SW480 (cell line): ENCODE measurements at regions not wholly inside any gene's neighbourhood (a gene's known extent, or its start where the extent isn't known, plus 50 kb on each side); places are given as distances from the start of the nearest gene placed in this dataset.
"Not testable (repeated sequence)": the region's sequence is repeated elsewhere in the genome, so short reads cannot be mapped to it uniquely, and the experiment has no call there.

Experiments used
- DNase-seq: peaks from one replicate; pipeline ENCODE4 v3.0.0-alpha.2; 2016; ENCODE audit warnings: low spot score

DNA sequence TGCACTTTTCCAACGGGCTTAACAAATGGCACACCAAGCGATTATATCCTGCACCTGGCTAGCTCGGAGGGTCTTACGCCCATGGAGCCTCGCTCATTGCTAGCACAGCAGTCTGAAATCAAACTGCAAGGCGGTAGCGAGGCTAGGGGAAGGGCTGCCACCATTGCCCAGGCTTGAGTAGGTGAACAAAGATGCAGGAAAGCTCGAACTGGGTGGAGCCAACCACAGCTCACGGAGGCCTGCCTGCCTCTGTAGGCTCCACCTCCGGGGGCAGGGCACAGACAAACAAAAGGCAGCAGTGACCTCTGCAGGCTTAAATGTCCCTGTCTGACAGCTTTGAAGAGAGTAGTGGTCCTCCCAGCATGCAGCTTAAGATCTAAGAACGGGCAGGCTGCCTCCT is 365.4 kb downstream of the MMUT start:
- not testable (repeated sequence) for DNase-seq

DNA sequence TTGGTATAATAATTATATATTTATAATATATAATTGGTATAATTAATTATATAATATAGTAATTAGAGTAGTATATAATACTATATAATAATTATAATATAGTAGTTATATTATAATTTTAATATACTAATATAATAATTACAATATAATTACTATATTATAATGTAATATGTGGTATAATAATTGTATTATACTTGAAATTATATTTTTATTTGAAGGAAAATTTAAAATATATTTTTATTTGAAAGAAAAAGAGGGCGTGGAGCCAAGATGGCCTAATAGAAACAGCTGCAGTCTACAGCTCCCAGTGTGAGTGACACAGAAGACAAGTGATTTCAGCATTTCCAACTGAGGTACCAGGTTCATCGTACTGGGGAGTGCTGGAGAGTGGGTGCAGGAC is 365.9 kb downstream of the MMUT start:
- DNase-seq, result no peak

DNA sequence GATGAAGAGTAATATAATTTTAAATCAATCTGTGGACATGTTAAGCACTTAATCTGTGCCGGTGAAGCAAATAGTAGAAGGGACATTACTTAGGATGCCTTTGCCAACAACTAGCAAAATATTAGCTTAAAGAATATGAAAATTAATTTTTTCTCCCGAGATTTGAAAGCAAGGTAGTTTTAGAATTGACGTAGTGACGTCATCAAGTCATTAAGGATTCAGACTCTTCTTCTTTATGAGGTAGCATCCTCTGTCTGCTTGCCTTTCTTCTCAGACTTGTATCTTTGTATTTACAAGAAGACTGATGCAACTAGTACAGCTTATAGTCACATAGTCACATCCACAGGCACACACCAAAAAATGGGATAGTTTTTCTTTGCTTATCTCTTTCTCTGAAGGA is 374.4 kb downstream of the MMUT start:
- no peak for DNase-seq

DNA sequence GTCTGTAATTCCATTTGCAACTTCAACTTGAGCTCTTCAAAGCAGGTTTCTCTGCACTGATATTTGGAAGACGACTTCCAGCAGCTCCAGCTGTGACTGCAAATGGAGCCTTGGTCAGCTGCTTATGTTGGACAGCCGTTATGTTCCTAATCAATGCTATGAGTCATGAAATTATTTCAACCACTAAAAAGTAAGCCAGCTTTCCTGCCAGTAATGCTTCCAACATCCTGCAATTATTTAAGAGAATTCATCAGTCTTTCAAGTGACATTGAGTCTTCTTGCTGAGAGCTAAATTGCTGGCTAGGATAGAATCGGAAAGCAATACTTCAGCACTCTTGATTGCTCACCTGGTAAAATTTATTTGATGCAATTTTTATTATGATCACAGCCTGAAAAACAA is 375.7 kb downstream of the MMUT start:
- DNase-seq, result no peak

DNA sequence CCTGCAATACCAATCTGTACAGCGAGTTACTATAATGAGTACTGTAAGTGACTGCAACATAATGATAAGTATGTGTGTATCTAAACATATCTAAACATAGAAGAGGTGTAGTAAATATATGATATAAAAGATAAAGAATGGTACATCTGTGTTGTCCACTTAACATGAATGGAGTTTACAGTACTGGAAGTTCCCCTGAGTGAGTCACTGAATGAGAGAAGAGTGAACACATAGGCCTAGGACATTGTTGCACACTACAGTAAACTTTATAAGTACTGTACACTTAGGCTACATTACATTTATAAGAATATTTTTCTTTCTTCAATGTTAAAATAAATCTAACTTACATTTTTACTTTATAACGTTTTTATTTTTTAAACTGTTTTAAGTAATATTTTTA is 380.4 kb downstream of the MMUT start:
- DNase-seq, result no peak

DNA sequence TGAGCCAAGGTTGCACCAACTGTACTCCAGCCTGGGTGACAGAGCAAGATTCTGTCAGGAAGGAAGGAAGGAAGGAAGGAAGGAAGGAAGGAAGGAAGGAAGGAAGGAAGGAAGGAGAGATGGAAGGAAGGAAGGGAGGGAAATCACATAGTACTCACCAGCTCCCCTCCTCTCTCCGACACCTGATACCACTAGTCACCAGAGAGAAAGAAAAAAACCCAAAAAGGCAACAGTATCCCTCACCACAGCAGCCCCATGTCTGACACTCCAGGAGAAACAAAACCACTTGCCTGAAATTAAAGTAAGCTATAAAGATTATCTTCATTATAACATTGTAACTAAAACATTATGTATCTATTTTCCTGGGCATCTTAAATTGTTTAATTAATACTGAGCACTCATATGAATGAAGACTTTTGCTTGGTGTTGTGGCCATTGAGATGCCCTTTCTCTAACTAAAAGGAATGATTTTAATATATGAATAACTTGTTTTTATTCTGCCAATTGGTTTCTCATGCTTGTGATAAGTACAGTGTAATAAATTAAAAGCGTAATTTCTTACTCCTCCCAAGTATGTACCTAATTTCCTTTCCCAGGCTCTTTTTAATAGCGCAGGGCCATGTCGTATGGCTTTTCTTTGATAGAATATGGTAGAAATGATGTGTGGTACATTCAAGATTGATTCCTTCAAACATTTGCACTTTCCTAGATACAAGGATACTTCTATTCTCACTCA is 390.0 kb downstream of the MMUT start:
- DNase-seq, result no peak

DNA sequence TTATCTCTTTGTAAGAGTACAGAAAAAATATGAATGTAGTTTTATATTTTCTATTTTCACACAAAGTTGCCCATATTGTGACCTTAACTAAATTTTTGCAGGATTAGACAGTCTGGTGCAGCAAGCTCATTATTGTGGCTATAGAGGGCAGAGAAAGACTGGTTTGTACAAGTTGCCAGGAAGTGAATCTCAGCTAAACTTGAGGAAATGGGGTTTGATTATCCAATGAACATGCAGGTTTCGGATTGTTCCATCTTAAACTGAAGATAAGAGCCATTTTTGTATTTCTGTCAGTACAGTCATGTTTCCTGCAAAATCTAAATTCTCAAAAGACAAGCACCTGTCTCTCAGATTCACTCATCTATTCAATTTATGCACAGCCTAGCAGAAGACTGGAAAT is 390.9 kb downstream of the MMUT start:
- DNase-seq, result no peak

DNA sequence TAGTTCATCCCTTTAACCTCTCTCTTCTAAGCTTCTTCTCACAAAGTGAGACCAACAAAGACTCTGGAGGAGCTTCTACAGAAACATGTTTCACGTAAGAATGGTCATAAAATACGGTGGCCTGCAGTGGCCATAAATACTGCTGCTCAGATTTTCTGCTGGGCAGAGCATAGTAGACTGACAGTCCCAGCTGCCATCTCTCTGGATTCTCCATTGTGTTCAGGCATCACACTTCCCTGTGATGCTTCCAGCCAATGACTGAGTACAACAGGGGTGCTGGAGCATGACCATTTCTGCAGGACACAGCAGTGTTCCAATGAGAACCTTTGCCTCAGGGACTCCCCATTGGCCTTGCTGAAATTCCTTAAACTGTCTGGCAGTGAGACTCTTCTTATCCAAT is 392.6 kb downstream of the MMUT start:
- DNase-seq, result no peak

DNA sequence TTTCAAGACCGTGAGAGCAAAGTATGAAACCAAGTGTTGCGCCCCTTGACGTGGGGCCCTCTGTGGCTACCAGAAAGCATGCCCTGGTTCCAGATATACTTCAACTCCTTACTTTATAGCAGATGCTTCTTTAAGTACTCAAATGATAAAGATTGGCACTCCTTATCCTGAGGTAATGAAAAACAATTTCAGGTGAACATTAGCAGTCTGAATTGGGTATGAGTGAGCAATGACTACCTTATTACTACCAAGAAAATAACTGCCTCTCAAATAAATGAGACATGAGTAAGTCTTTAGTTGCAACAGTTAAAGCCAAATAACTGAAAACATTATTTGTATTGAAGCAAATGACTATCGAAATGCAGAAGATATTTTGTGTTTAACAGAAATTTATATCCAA is 408.7 kb downstream of the MMUT start:
- DNase-seq, result no peak

DNA sequence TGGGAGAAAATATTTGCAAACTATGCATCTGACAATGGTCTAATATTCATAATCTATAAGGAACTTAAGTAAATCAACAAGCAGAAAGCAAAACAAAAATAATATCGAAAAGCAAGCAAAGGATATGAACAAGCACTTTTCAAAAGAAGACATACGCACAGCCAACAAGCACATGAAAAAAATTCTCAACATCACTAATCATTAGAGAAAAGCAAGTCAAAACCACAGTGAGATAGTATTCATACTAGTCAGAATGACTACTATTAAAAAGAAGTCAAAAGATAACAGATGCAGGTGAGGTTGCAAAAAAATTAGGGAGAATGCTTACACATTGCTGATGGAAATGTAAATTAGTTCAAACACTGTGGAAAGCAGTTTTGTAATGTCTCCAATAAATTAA is 410.2 kb downstream of the MMUT start:
- DNase-seq, result no peak

DNA sequence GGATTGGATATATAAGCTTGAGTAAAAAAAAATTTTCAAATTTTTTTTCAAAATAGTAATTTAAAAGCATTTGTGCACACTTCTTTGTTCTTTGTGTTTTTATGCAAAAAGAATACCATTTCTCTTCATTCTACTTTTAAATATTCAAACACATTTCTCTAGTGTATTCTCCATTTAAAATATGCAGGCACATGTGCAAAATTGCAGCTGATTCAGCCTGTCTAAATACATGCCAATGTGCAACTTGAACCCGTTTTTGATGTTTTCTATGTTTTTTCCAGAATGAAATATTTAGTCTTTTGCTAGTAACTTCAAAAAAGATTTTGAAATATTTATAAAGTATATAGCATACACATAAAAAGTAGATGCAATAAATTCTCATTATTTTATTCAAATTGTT is 411.8 kb downstream of the MMUT start:
- no peak for DNase-seq

DNA sequence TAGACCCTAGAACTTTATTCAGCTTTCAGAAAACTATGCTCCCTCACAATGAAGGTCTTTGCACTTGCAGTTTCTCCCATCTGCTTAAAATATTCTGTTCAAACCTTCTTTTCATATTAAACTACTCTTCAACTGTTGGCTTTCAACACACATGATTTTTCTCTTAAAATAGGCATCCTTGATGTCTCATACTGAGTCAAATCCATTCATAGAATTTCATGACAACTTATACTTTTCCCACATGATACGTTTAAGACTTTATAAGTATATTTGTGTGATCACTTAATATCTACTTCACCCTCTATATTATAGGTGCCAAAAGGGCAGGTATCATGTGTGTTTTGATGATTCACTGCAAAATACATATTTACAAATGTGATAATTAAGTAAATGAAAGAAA is 412.5 kb downstream of the MMUT start:
- DNase-seq, result no peak

DNA sequence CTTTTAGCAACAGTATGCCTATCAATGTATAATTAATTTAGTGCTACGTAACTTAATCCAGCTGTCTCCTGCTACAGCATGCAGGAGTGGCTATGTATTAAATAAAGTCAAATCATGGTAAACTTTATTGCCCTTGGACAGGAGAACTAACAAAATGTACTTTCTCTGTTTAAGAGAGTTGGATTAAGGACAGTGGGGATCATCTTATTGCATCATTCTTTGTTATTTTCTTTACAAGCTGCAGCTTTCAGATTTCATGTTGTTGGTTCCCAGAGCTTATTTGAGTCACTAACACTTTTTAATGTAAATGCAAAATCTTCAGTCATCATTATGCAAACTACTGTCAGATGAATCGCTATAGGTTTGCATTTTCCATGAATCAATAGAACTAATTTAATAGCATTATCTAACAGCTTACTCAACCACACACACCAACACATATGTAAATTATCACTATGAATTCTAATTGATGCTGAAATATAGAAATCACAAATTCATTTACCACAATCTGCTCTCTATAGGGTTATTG is 424.7 kb downstream of the MMUT start:
- DNase-seq, result no peak

DNA sequence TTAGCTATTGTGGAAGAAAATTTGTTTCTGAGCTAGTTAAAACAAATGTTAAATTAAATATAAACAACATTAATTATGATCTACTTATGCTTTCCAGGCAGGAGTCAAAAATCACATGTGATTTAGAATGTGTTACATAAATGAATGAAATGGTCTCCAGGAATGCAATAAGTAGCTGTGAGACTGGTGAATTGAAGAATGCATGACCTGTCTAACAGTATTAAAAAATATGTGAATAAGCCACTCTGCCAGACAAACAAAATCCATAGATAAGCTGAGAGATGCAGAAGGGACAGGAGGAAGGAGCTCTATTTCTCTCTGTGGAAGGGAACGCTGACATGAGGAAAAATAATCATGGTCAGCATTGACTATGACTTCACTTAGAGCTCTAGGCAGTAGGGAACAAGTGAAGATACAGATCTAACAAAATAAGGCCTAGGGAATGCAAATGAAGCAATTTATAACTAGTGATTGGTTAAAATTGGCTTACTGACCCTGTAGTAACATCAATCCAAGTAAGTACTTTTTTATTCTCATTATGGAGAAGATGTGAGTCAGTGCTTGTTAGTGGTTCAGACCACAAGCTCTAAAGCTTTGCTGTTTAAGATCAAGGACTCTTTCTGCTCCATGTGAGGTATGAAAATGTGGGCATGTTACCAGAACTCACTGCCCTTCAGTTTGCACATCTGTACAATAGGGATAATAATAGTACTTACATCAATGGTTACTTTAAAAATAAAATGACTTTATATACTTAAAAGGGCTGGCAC is 432.6 kb downstream of the MMUT start:
- DNase-seq, result peak; percentile 1

DNA sequence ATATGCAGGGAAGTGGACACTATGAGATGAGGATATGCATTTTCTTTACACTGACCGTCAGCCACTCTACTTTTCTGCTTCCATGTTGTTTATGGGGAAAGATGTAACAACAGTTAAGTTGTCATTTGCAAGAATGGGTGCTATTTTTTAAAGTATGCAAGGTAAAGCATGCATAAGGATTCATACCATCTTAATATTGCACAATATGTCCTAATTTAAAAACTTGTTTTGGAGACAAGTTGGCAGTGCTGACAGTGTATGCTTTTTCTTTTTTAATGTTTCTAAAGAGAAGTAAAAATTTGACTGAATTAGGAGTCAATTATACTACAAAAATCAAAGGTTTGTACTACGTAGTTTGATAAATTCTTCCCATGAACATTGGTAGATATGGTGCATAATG is 435.4 kb downstream of the MMUT start:
- DNase-seq, result no peak

DNA sequence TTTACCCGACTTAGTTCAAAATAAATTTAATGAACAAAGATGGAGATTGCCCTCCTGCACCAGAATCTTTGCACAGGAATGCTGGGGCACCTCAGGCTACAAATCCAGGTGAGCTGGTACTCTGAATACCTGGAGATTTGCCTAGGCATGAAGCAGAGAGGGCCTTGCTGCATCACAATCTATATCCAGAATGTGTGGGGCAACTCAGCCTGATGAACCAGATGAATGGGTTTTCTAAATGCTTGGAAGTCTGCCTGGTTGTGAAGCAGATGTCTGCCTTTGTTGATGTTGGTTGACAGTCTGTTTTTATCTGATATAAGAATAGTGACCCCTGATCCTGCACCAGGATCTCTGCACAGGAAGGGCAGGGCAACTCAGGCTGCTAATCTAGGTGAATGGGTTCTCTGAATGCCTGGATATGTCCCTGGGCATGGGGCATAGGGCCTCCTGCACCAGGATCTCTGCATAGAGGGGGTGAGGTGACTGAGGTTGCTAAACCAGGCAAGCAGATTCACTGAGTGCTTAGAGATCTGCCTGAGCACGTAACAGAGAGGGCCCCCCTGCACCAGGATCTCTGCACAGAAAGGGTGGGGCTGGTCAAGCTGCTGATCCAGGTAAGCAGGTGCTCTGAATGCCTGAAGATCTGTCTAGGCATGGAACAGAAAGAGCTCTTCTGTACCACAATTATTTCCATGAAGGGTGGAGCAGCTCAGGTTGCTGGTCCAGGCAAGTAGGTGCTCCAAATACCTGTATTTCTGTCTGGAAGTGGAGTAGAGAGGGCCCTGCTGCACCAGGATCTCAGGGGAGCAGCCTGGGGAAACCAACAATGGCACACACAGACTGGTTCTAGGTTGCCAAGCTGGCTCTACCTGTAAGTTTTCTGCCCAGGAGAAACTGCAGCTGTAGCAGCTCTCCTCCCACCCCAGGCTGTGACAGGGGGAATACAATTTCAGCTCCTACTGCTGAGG is 437.5 kb downstream of the MMUT start:
- no peak for DNase-seq

DNA sequence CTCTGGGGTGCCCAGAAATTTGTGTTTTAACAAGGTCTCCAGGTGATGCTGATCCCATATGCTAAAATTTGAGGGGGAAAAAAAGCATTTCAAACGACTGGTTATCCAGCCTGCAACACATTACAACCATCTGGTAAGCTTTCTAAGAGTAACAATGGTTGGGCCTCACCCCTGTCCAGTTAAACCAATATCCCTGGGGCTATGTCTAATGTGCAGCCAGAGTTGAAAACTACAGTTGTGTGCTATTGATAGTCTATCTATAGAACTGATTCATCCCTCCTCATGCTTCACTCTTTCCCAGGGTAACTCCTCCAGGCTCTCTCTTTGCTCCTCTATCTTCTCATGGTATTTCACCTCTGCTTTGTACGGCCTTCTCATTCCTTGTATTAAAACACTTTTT is 458.3 kb downstream of the MMUT start:
- DNase-seq, result no peak

DNA sequence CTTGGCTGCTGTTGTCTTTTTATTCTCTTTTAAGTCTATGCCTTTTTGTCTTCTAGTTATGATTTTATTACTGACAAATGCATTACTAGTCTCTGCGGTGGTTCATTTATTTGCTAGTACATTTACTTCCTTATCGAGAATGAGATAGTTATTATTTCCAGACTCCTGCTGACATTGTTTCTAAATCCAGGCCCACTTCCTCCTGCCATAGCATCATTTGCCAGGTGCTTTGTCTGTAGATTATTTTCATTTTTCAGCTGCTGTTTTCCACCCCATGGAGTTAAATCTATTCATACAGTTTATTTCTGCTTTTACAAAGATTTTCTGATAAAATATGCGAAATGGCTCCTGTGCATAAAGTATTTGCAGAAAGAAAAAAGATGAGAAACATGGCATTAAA is 459.7 kb downstream of the MMUT start:
- DNase-seq, result no peak

DNA sequence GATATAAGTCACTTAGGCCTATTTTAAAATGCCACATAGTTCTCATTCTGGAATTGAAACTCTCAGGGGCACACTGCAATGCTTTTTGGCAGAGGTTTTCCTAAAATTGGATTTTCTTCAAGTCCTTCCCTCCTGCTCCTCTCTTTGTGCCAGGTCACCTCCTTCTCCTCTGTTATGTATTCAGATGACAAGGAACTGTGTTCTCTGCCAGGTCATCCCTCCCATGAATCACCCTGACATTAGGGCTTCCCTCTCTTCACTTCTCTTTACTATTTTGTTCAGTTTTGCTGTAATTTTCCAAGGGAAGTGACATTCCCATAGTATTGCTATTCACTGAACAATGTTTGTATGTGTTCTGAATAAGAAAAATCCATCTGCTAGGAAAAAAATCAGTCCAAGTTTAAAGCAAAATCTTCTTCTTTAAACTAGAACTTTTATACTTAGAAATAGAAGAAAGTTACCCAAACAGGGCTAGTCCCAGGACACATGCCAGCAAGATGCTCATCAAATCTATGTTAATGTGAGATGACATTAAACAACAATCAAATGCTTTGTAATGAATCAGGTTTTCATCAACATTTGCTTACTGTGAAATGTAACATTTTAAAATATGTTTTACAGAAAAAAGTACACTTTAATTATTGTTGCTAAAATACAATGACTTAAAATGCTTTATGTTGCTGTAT is 461.1 kb downstream of the MMUT start:
- no peak for DNase-seq

DNA sequence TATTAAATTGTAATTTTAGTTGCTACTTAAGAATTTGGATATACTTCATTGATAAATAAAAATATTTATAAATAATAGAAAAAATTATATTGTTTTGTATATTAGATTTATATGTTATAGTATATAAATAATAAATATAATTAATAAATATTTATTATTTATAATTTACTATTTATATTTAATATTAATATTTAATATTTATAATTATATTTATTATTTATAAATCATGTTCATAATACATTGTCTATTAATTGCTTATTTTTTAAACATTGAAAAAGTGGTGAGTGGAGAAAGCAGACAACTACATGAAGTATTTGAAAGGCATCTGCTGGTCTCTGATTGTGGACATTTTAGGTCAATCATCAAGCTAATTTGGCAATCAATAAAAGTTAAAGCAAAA is 464.5 kb downstream of the MMUT start:
- no peak for DNase-seq

DNA sequence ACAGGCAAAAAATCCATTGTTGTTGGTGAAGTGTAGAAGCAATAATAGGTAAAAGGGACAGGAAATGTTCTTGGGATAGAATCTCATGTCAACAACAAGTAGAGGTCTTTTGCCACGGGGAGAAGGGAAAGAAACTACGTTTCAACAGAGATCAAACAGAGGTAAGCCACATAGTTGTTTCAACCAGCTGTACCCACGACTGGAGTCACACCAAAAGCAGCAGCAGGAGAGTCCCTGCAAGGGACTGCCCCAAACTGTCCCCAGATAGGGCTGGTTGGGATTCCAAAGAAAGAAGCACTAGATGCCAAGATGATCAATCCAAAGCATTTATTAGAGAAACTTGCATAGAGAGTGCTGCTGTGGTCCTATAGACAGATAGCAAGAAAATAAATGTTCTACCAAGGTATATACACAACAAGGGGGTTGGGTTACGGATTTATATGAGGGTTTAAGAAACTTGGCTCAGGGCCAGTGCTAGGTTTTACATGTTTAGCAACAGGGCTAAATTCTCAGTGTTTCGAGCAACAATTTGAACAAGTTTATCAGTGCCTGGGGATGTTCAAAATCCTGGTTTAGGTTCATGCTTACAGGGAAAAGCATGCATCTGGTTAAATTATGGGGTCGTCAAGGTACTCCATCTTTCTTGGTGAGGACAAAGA is 466.5 kb downstream of the MMUT start:
- DNase-seq, result no peak
